ENCODE measurements at regions not wholly inside any gene's neighbourhood (a gene's known extent, or its start where the extent isn't known, plus 50 kb on each side); places are given as distances from the start of the nearest gene placed in this dataset.

DNA sequence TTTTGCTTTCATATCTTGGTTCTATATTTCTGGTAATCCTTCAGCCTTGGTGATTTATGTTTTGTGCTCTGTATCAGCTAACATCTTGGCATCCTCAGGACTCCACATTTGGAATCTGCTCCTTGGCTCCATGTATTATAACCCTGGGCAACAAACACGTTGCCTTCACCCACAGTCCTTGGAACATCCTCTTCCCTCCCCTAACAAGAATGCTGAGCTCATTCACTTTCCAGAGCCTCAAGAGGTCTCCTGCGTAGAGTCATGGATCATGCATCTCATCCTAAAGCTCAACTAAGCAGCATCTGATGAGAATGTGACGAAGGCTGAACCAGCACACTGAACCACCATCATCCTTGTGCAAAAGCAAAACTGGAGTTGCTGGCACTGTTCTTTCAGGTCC, 60.5 kb upstream of the C1GALT1C1 start:
- Histone ChIP-seq H3K27ac (ENCODE audit: low read depth, low read length) (no peak overlapping the region), H3K9me3 (ENCODE audit: control insufficient read depth, low read length) (no peaks in the 10 kb centered on the region), H3K4me3 (ENCODE audit: low read length) (no peak overlapping the region), H3K36me3 (ENCODE audit: control insufficient read depth, insufficient read depth, low read length) (no peaks in the 10 kb centered on the region), H3K27me3 (ENCODE audit: control insufficient read depth, insufficient read depth, low read length, poor library complexity, severe bottlenecking) (no peaks in the 10 kb centered on the region), H3K9ac (ENCODE audit: extremely low read depth, low read length, poor library complexity, severe bottlenecking) (no peak overlapping the region), H3K4me1 (ENCODE audit: control insufficient read depth, insufficient read depth, low read length) (no peaks in the 10 kb centered on the region)
- TF ChIP-seq, protein P1, sequence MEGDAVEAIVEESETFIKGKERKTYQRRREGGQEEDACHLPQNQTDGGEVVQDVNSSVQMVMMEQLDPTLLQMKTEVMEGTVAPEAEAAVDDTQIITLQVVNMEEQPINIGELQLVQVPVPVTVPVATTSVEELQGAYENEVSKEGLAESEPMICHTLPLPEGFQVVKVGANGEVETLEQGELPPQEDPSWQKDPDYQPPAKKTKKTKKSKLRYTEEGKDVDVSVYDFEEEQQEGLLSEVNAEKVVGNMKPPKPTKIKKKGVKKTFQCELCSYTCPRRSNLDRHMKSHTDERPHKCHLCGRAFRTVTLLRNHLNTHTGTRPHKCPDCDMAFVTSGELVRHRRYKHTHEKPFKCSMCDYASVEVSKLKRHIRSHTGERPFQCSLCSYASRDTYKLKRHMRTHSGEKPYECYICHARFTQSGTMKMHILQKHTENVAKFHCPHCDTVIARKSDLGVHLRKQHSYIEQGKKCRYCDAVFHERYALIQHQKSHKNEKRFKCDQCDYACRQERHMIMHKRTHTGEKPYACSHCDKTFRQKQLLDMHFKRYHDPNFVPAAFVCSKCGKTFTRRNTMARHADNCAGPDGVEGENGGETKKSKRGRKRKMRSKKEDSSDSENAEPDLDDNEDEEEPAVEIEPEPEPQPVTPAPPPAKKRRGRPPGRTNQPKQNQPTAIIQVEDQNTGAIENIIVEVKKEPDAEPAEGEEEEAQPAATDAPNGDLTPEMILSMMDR (conservative IDR thresholded peaks at IDR 0.05) = no peak
- WGBS, 2 experiments (ENCODE audit: insufficient coverage in 1 of 2, insufficient read length in 1 of 2) = 82% methylated on average over 3 of the region's 3 CpGs; no CpG with 5 or more reads in 1 of the 2 experiments
- Mint-ChIP-seq H3K36me3 (ENCODE audit: low read depth) (no peaks in the 10 kb centered on the region), H3K4me1 (no peaks in the 10 kb centered on the region), H3K9me3 (peaks cover 60% of the 10 kb centered on the region), H3K27me3 (ENCODE audit: insufficient read depth) (peaks cover 3% of the 10 kb centered on the region), H3K27ac (no peak overlapping the region), H3K4me3 (no peak overlapping the region)
- no peak for DNase-seq

DNA sequence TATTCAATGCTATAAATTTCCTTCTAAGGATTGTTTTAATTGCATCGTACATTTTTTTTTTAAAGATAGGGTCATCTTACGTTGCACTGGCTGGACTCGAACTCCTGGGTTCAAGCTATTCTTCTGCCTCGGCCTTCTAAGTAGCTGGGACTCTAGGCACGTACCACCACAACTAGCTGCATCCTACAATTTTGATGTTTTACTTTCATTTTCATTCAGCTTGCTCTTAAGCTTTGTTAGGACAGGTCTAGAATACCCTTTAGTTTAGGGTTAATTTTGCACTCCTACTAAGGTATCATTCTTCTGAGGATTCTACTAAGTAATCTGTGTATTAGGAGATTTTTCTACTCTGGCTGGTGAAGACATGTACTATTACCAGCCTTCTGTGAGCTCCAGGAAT, 50.2 kb upstream of the C1GALT1C1 start:
- TF ChIP-seq, protein P1 (conservative IDR thresholded peaks at IDR 0.05) = no peak
- no peak overlapping the region for H3K27ac ChIP-seq (ENCODE audit: low read depth, low read length)
- no peaks in the 10 kb centered on the region for H3K36me3 Mint-ChIP-seq (ENCODE audit: low read depth)
- H3K4me3 ChIP-seq (ENCODE audit: low read length) = no peak overlapping the region
- H3K27ac Mint-ChIP-seq = no peak overlapping the region
- no peaks in the 10 kb centered on the region for H3K4me1 Mint-ChIP-seq
- no peaks in the 10 kb centered on the region for H3K9me3 ChIP-seq (ENCODE audit: control insufficient read depth, low read length)
- DNase-seq = no peak
- no peak overlapping the region for H3K4me3 Mint-ChIP-seq
- H3K9ac ChIP-seq (ENCODE audit: extremely low read depth, low read length, poor library complexity, severe bottlenecking) = no peak overlapping the region
- H3K4me1 ChIP-seq (ENCODE audit: control insufficient read depth, insufficient read depth, low read length) = no peaks in the 10 kb centered on the region
- peaks cover 55% of the 10 kb centered on the region for H3K9me3 Mint-ChIP-seq
- no peaks in the 10 kb centered on the region for H3K27me3 Mint-ChIP-seq (ENCODE audit: insufficient read depth)
- WGBS, 2 experiments (ENCODE audit: insufficient coverage in 1 of 2, insufficient read length in 1 of 2) = 92 to 100% methylated on average over 4 to 5 of the region's 5 CpGs
- no peaks in the 10 kb centered on the region for H3K27me3 ChIP-seq (ENCODE audit: control insufficient read depth, insufficient read depth, low read length, poor library complexity, severe bottlenecking)
- H3K36me3 ChIP-seq (ENCODE audit: control insufficient read depth, insufficient read depth, low read length) = no peaks in the 10 kb centered on the region

All from endodermal cell (in vitro differentiated cells).